ENCODE measurements at regions not wholly inside any gene's neighbourhood (a gene's known extent, or its start where the extent isn't known, plus 50 kb on each side); places are given as distances from the start of the nearest gene placed in this dataset.

DNA sequence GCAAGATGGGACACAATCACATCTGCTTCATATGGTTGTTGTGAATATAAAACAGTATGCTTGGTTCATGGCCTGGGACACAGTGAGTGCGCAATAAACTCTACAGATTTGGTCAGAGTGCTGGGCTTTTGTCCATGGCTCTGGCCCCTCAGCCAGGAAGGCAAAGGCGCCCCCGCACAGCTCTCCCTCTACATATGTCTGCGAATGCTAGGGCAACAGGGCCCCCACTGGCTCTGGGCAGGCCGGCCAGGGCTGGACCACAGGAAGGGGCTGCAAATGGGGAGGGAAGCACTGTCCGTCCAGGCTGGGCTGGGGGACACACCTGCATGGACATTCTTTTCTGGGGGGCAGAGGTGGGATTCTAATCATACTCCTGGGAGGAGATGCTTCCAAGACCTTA lies 151.8 kb upstream of the MLN start:
- peaks cover 3% of the 10 kb centered on the region for H3K27me3 ChIP-seq (replicated peaks)
- no peaks in the 10 kb centered on the region for H3K36me3 ChIP-seq (replicated peaks)
- DNase-seq, result no peak
- TF ChIP-seq, protein P1, sequence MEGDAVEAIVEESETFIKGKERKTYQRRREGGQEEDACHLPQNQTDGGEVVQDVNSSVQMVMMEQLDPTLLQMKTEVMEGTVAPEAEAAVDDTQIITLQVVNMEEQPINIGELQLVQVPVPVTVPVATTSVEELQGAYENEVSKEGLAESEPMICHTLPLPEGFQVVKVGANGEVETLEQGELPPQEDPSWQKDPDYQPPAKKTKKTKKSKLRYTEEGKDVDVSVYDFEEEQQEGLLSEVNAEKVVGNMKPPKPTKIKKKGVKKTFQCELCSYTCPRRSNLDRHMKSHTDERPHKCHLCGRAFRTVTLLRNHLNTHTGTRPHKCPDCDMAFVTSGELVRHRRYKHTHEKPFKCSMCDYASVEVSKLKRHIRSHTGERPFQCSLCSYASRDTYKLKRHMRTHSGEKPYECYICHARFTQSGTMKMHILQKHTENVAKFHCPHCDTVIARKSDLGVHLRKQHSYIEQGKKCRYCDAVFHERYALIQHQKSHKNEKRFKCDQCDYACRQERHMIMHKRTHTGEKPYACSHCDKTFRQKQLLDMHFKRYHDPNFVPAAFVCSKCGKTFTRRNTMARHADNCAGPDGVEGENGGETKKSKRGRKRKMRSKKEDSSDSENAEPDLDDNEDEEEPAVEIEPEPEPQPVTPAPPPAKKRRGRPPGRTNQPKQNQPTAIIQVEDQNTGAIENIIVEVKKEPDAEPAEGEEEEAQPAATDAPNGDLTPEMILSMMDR (IDR thresholded peaks at IDR 0.05; ENCODE audit: low read depth, low read length, missing control alignments), result no peak
- no peak overlapping the region for H3K4me3 ChIP-seq (ENCODE audit: low read depth, low read length)
- H3K27ac ChIP-seq, result no peak overlapping the region
- in situ Hi-C loops (cut with HindIII; ENCODE audit: low pct_ligation_motif_present, low sequenced_read_pairs), result no loop called here

DNA sequence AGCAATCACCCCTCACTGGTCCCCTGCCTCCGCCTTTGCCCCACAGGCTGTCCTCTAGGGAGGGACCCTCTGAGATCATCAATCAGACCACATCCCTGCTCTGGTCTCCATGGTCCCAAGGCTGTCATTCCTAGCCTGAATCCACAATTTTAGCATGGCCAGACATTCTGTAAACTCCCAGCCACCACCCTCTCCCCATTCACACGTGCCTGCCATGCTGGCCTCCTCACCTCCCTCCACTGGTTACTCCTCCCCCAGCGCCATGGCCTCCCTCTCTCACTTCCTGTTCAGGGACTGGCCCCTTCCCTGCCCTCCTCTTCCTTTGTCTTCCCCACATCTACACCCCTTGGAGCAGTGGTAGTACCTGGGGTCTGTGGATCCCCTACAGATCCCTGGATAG lies 150.7 kb upstream of the MLN start:
- Histone ChIP-seq H3K4me3 (ENCODE audit: low read depth, low read length) (no peak overlapping the region), H3K27me3 (replicated peaks) (peaks cover 3% of the 10 kb centered on the region), H3K27ac (no peak overlapping the region), H3K36me3 (replicated peaks) (no peaks in the 10 kb centered on the region)
- DNase-seq, result no peak
- in situ Hi-C loops (cut with HindIII; ENCODE audit: low pct_ligation_motif_present, low sequenced_read_pairs), result no loop called here
- TF ChIP-seq, protein P1 (IDR thresholded peaks at IDR 0.05; ENCODE audit: low read depth, low read length, missing control alignments), result no peak

DNA sequence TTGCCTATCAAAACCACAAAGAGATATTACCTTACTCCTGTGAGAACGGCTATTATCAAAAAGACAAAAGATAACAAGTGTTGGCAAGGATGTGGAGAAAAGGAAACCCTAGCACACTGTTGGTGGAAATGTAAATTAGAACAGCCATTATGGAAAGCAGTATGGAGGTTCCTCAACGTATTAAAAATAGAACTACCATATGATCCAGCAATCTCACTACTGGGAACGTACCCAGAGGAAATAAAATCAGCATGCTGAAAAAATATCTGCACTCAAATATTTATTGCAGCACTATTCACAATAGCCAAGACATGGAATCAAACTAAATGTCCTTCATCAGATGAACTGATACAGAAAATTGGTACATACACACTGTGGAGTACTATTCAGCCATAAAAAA lies 149.4 kb upstream of the MLN start:
- no peak for DNase-seq
- H3K4me3 ChIP-seq (ENCODE audit: low read depth, low read length), result no peak overlapping the region
- TF ChIP-seq, protein P1 (IDR thresholded peaks at IDR 0.05; ENCODE audit: low read depth, low read length, missing control alignments), result no peak
- no peak overlapping the region for H3K27ac ChIP-seq
- in situ Hi-C loops (cut with HindIII; ENCODE audit: low pct_ligation_motif_present, low sequenced_read_pairs), result no loop called here
- H3K36me3 ChIP-seq (replicated peaks), result no peaks in the 10 kb centered on the region
- H3K27me3 ChIP-seq (replicated peaks), result peaks cover 3% of the 10 kb centered on the region

DNA sequence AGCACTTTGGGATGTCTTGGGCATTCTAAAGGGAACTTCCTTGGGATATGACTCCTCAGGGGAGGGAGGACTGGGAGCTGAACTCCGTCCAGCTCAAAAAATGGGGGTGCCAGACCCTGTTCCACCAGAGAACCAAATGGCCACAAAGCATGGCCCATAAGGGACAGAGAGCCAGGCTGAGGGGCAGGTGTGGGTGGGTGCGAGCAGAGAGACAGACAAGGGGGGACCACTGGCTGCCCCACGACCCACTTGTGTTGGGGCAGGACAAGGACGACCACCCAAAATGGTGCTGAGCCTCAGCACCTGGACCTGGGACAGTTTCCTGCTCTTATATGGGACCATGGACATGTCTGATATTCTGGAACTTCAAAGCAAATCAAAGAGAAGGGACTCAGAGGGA lies 148.2 kb upstream of the MLN start:
- no peak for DNase-seq
- Histone ChIP-seq H3K27me3 (replicated peaks) (peaks cover 3% of the 10 kb centered on the region), H3K36me3 (replicated peaks) (no peaks in the 10 kb centered on the region), H3K27ac (no peak overlapping the region), H3K4me3 (ENCODE audit: low read depth, low read length) (no peak overlapping the region)
- TF ChIP-seq, protein P1 (IDR thresholded peaks at IDR 0.05; ENCODE audit: low read depth, low read length, missing control alignments), result no peak
- in situ Hi-C loops (cut with HindIII; ENCODE audit: low pct_ligation_motif_present, low sequenced_read_pairs), result no loop called here

DNA sequence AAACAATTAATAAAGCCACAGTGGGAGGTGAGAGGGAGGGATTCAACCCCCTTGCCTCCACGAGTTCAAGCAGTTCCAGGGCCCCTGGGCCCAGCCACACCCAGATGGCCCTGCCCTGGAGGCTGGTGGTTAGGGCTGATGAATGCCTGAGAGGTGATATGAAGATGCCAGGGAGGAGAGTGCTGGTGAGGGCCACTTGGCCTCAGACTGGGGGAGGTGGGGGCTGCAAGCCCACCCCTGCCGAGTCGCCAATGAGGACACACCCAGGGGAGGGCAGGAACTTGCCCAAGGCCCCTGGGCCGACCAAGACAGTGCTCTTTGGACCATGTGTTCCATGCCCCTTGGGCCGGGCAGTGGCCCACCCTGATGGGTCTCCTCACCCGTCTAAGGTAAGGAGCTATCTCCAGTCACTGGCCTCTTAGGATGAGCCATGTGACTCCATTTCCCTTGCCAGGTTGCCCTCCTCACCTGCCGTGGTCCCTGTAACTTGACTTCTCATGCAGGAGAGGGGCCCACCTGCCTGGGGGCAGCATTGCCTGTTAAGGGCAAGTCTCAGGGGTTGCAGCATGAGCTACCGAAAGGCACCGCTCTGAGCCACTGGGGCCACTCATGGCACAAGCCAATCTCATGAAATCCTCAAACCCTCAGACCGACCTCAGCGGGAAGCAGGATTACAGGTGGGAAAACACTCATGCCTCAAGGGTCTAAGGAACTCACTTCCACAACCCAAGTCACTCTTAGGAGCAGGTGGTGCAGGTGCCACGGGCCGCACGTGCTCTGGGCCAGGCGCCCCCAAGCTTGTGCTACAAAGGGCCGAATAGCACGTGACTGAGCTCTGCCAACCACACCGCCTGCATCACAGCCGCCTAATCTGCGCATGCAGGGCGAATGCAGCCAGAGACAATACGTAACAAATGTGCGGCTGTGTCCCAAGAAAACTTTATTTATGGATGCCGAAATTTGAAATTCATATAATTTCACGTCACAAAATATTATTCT lies 147.4 kb upstream of the MLN start:
- no peak for DNase-seq
- H3K4me3 ChIP-seq (ENCODE audit: low read depth, low read length), result no peak overlapping the region
- no peak overlapping the region for H3K27ac ChIP-seq
- H3K27me3 ChIP-seq (replicated peaks), result peaks cover 3% of the 10 kb centered on the region
- TF ChIP-seq, protein P1 (IDR thresholded peaks at IDR 0.05; ENCODE audit: low read depth, low read length, missing control alignments), result no peak
- H3K36me3 ChIP-seq (replicated peaks), result no peaks in the 10 kb centered on the region
- in situ Hi-C loops (cut with HindIII; ENCODE audit: low pct_ligation_motif_present, low sequenced_read_pairs), result no loop called here

All from brain microvascular endothelial cell (primary cell).